ENCODE measurements at regions not wholly inside any gene's neighbourhood (a gene's known extent, or its start where the extent isn't known, plus 50 kb on each side); places are given as distances from the start of the nearest gene placed in this dataset.
A peak's percentile ranks its signal among the peaks of the same experiment; 100 is the strongest.

DNA sequence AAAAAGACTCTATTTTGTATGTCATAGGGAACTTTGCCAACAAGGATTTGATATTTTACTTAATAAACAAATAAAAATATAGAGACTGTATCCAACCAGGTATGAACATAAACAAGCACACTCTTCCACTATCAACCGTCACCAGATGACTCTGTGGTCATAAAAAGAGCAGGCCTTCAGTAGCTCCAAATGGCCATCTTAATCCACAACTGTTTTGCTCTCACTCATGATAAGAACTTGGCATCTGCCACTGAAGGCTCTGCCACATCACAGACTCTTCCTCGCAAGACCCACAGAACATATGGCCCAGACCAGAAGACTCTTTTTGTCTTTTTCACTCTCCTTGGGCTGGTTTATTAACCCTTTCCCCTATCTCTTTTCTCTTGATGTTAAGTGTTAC lies 98.7 kb upstream of the POM121L12 start:
- H3K56ac ChIP-seq (ENCODE audit: low read length), result no peak overlapping the region
- no peak overlapping the region for H2BK120ac ChIP-seq (ENCODE audit: low read depth, low read length)
- no peaks in the 10 kb centered on the region for H3K27me3 ChIP-seq (ENCODE audit: insufficient read depth, low read length, poor library complexity)
- no peak overlapping the region for H3K9ac ChIP-seq (ENCODE audit: low read length)
- H2AK5ac ChIP-seq (ENCODE audit: low read length), result no peak overlapping the region
- peak; percentile 46 for DNase-seq
- no peak overlapping the region for H2BK15ac ChIP-seq (replicated peaks; ENCODE audit: low read depth)
- no peaks in the 10 kb centered on the region for H3K36me3 ChIP-seq (ENCODE audit: control insufficient read depth, insufficient read depth, low read length)
- no peak overlapping the region for H3K18ac ChIP-seq (ENCODE audit: low read length)
- H3K79me2 ChIP-seq (ENCODE audit: control insufficient read depth, insufficient read depth, low read length), result no peaks in the 10 kb centered on the region
- no peak overlapping the region for H3K4me3 ChIP-seq (ENCODE audit: low read length)
- H3K4me2 ChIP-seq (ENCODE audit: low read length), result no peak overlapping the region
- no CpG with 5 or more reads among the region's 2 CpGs for WGBS (ENCODE audit: extremely low coverage, insufficient coverage, low lambda C conversion rate)
- no peaks in the 10 kb centered on the region for H3K79me1 ChIP-seq (ENCODE audit: low read length)
- no peak overlapping the region for H4K8ac ChIP-seq (ENCODE audit: low read depth, low read length)
- H3K27ac ChIP-seq (ENCODE audit: low read depth, low read length), result no peak overlapping the region
- H4K5ac ChIP-seq (ENCODE audit: low read length), result no peak overlapping the region
- no peak overlapping the region for H3K4ac ChIP-seq (ENCODE audit: low read depth, low read length)
- no peak overlapping the region for H3K23ac ChIP-seq (ENCODE audit: low read length)
- no peak overlapping the region for H2BK5ac ChIP-seq (ENCODE audit: low read length)
- no peaks in the 10 kb centered on the region for H3K4me1 ChIP-seq (ENCODE audit: control insufficient read depth, low read depth, low read length)

DNA sequence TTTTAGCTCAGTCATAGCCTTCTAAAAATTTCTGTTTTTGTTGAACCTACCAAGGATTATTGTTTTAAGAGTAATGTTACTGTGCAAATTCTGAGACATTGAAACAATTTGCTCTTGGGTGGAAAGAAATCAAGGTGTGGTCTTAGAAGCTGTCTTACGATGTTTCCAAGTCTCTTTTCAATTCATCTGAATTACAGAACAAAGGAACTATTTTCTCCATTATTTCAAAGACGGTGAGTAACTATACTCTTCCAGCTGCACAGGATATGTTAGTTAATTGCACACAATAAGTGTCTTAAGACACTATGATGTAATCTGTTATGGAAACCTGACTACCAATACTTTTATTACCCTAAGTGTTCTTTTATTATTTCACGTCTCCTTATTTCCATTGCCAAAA lies 106.8 kb upstream of the POM121L12 start:
- H3K4me1 ChIP-seq (ENCODE audit: control insufficient read depth, low read depth, low read length), result no peaks in the 10 kb centered on the region
- no peaks in the 10 kb centered on the region for H3K79me1 ChIP-seq (ENCODE audit: low read length)
- no peak overlapping the region for H3K18ac ChIP-seq (ENCODE audit: low read length)
- H3K4me3 ChIP-seq (ENCODE audit: low read length), result no peak overlapping the region
- H3K27me3 ChIP-seq (ENCODE audit: insufficient read depth, low read length, poor library complexity), result no peaks in the 10 kb centered on the region
- H3K4me2 ChIP-seq (ENCODE audit: low read length), result no peak overlapping the region
- H3K4ac ChIP-seq (ENCODE audit: low read depth, low read length), result no peak overlapping the region
- no peak overlapping the region for H2BK120ac ChIP-seq (ENCODE audit: low read depth, low read length)
- no peak overlapping the region for H2BK15ac ChIP-seq (replicated peaks; ENCODE audit: low read depth)
- H3K79me2 ChIP-seq (ENCODE audit: control insufficient read depth, insufficient read depth, low read length), result no peaks in the 10 kb centered on the region
- H2AK5ac ChIP-seq (ENCODE audit: low read length), result no peak overlapping the region
- no peaks in the 10 kb centered on the region for H3K36me3 ChIP-seq (ENCODE audit: control insufficient read depth, insufficient read depth, low read length)
- H3K27ac ChIP-seq (ENCODE audit: low read depth, low read length), result no peak overlapping the region
- H4K8ac ChIP-seq (ENCODE audit: low read depth, low read length), result no peak overlapping the region
- H3K23ac ChIP-seq (ENCODE audit: low read length), result no peak overlapping the region
- H3K56ac ChIP-seq (ENCODE audit: low read length), result no peak overlapping the region
- H3K9ac ChIP-seq (ENCODE audit: low read length), result no peak overlapping the region
- H4K5ac ChIP-seq (ENCODE audit: low read length), result no peak overlapping the region
- no CpG with 5 or more reads among the region's 3 CpGs for WGBS (ENCODE audit: extremely low coverage, insufficient coverage, low lambda C conversion rate)
- H2BK5ac ChIP-seq (ENCODE audit: low read length), result no peak overlapping the region
- no peak for DNase-seq

DNA sequence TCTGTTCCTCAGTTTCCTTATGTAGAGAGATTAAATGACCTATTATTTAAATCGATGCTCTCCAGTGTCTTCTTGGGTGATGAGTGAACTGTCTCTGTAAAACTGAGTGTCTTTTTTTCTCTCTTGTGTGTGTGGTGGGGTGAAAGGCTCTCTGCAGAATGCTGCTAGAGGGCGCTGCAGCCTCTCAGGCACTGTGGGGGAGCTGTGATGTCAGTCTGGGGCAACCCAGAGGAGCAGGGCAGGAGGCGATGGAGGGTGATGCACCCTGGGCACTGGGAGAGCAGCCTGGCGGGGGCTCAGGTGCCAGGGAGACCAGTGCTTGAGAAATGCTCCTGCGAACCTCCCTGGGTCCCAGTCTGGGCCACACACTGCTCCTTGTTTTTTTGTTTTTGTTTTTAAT lies 110.1 kb upstream of the POM121L12 start:
- Histone ChIP-seq H4K5ac (ENCODE audit: low read length) (no peak overlapping the region), H2BK120ac (ENCODE audit: low read depth, low read length) (no peak overlapping the region), H2BK5ac (ENCODE audit: low read length) (no peak overlapping the region), H3K79me2 (ENCODE audit: control insufficient read depth, insufficient read depth, low read length) (no peaks in the 10 kb centered on the region), H3K56ac (ENCODE audit: low read length) (no peak overlapping the region), H3K23ac (ENCODE audit: low read length) (no peak overlapping the region), H3K36me3 (ENCODE audit: control insufficient read depth, insufficient read depth, low read length) (no peaks in the 10 kb centered on the region), H3K27me3 (ENCODE audit: insufficient read depth, low read length, poor library complexity) (no peaks in the 10 kb centered on the region), H3K27ac (ENCODE audit: low read depth, low read length) (no peak overlapping the region), H3K4me2 (ENCODE audit: low read length) (no peak overlapping the region), H2AK5ac (ENCODE audit: low read length) (no peak overlapping the region), H3K4me1 (ENCODE audit: control insufficient read depth, low read depth, low read length) (no peaks in the 10 kb centered on the region), H3K79me1 (ENCODE audit: low read length) (no peaks in the 10 kb centered on the region), H4K8ac (ENCODE audit: low read depth, low read length) (no peak overlapping the region), H3K4ac (ENCODE audit: low read depth, low read length) (no peak overlapping the region), H2BK15ac (replicated peaks; ENCODE audit: low read depth) (no peak overlapping the region), H3K9ac (ENCODE audit: low read length) (no peak overlapping the region), H3K4me3 (ENCODE audit: low read length) (no peak overlapping the region), H3K18ac (ENCODE audit: low read length) (no peak overlapping the region)
- peak; percentile 26 for DNase-seq
- no CpG with 5 or more reads among the region's 5 CpGs for WGBS (ENCODE audit: extremely low coverage, insufficient coverage, low lambda C conversion rate)

DNA sequence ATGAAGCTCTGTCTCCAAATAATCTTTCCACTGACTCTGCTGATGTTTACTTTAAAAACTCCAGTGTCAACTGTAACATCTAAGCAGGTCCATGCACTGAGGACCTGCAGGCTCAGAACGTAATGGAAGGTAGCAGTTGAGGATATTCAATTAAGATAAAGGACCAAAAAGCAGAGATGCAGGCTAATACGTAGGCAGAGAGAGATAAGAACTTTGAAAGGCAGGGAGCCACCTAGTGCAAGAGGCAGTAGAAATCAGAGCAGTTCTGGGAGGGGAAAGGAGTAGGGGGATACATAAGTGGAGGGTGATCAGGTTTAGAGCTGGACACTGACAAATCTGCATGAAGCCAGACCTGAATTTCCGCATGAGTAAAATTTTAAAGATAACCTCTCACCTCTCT lies 114.5 kb upstream of the POM121L12 start:
- H3K23ac ChIP-seq (ENCODE audit: low read length), result no peak overlapping the region
- WGBS (ENCODE audit: extremely low coverage, insufficient coverage, low lambda C conversion rate), result no CpG with 5 or more reads among the region's 3 CpGs

DNA sequence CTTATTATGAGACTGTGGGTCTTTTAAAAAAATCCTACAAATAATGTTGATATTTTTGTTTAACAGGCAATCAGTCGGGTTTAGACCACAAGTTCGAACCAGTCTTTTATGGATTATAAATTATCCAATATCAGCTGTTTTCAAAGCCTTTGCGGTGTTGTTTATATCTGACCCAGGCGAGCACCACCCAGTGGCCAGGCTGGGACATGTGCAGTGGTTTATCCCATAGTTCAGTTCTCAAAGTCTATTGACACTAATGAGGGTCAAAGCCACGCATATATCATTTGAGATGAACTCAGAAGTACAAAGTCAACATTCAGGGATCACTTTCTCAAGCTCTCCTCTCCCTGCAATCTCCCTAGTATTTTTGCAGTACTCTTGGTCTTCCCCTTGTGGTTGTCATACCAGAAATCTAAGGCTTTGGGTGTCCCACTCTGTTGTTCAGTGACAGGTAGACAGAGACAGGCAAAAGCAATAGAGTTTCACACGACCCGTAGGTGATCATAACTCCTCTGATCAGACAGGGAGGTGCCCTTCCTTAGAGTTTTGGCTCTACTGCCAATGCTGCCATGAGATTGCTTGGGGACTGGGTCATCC lies 117.4 kb upstream of the POM121L12 start:
- Histone ChIP-seq H3K4me1 (ENCODE audit: control insufficient read depth, low read depth, low read length) (no peaks in the 10 kb centered on the region), H3K9ac (ENCODE audit: low read length) (no peak overlapping the region), H3K27me3 (ENCODE audit: insufficient read depth, low read length, poor library complexity) (no peaks in the 10 kb centered on the region), H3K23ac (ENCODE audit: low read length) (no peak overlapping the region), H3K27ac (ENCODE audit: low read depth, low read length) (no peak overlapping the region), H3K4me2 (ENCODE audit: low read length) (no peak overlapping the region), H2AK5ac (ENCODE audit: low read length) (no peak overlapping the region), H4K5ac (ENCODE audit: low read length) (no peak overlapping the region), H4K8ac (ENCODE audit: low read depth, low read length) (no peak overlapping the region), H3K79me2 (ENCODE audit: control insufficient read depth, insufficient read depth, low read length) (no peaks in the 10 kb centered on the region), H3K18ac (ENCODE audit: low read length) (peak overlapping the region; percentile 47), H2BK120ac (ENCODE audit: low read depth, low read length) (no peak overlapping the region), H2BK5ac (ENCODE audit: low read length) (no peak overlapping the region), H3K4me3 (ENCODE audit: low read length) (no peak overlapping the region), H3K79me1 (ENCODE audit: low read length) (no peaks in the 10 kb centered on the region), H2BK15ac (replicated peaks; ENCODE audit: low read depth) (no peak overlapping the region), H3K56ac (ENCODE audit: low read length) (no peak overlapping the region), H3K4ac (ENCODE audit: low read depth, low read length) (no peak overlapping the region), H3K36me3 (ENCODE audit: control insufficient read depth, insufficient read depth, low read length) (no peaks in the 10 kb centered on the region)
- WGBS (ENCODE audit: extremely low coverage, insufficient coverage, low lambda C conversion rate), result no CpG with 5 or more reads among the region's 7 CpGs
- DNase-seq, result peak; percentile 40

More for the DNA sequence above, 114.5 kb upstream of the POM121L12 start:
- no peaks in the 10 kb centered on the region for H3K27me3 ChIP-seq (ENCODE audit: insufficient read depth, low read length, poor library complexity)
- H3K4me3 ChIP-seq (ENCODE audit: low read length), result no peak overlapping the region
- no peak overlapping the region for H2AK5ac ChIP-seq (ENCODE audit: low read length)
- no peak overlapping the region for H4K5ac ChIP-seq (ENCODE audit: low read length)
- H3K56ac ChIP-seq (ENCODE audit: low read length), result no peak overlapping the region
- H2BK15ac ChIP-seq (replicated peaks; ENCODE audit: low read depth), result no peak overlapping the region
- no peaks in the 10 kb centered on the region for H3K79me2 ChIP-seq (ENCODE audit: control insufficient read depth, insufficient read depth, low read length)
- no peak overlapping the region for H2BK5ac ChIP-seq (ENCODE audit: low read length)
- H3K79me1 ChIP-seq (ENCODE audit: low read length), result no peaks in the 10 kb centered on the region
- H3K4ac ChIP-seq (ENCODE audit: low read depth, low read length), result no peak overlapping the region
- no peak overlapping the region for H3K27ac ChIP-seq (ENCODE audit: low read depth, low read length)
- H3K4me2 ChIP-seq (ENCODE audit: low read length), result no peak overlapping the region
- no peaks in the 10 kb centered on the region for H3K4me1 ChIP-seq (ENCODE audit: control insufficient read depth, low read depth, low read length)
- peak; percentile 38 for DNase-seq
- H2BK120ac ChIP-seq (ENCODE audit: low read depth, low read length), result no peak overlapping the region
- no peak overlapping the region for H3K9ac ChIP-seq (ENCODE audit: low read length)
- no peak overlapping the region for H3K18ac ChIP-seq (ENCODE audit: low read length)
- no peaks in the 10 kb centered on the region for H3K36me3 ChIP-seq (ENCODE audit: control insufficient read depth, insufficient read depth, low read length)
- no peak overlapping the region for H4K8ac ChIP-seq (ENCODE audit: low read depth, low read length)

DNA sequence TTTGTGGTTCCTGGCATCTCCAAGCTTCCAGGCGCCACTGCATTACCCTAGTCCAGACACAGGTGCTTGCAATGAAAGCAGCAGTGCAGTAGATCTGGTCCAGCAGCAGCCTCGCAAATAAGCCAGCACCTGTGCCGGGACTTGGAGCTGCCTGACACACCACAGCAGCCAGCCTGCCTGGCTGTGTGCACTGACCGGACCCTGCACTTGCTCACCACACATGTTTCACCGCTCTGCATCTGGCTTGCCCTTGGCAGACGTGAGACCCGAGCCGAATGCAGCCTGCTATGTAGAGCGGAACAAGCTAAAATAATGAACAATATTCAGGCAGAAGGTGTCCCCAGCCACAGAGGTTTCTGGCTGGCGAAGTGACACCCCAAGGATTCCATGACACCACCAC lies 123.6 kb upstream of the POM121L12 start:
- no peaks in the 10 kb centered on the region for H3K79me2 ChIP-seq (ENCODE audit: control insufficient read depth, insufficient read depth, low read length)
- H4K5ac ChIP-seq (ENCODE audit: low read length), result no peak overlapping the region
- H3K4me2 ChIP-seq (ENCODE audit: low read length), result no peak overlapping the region
- no peak overlapping the region for H3K18ac ChIP-seq (ENCODE audit: low read length)
- H3K27ac ChIP-seq (ENCODE audit: low read depth, low read length), result no peak overlapping the region
- no peaks in the 10 kb centered on the region for H3K79me1 ChIP-seq (ENCODE audit: low read length)
- no peak overlapping the region for H3K4ac ChIP-seq (ENCODE audit: low read depth, low read length)
- DNase-seq, result no peak
- no peaks in the 10 kb centered on the region for H3K36me3 ChIP-seq (ENCODE audit: control insufficient read depth, insufficient read depth, low read length)
- no peak overlapping the region for H4K8ac ChIP-seq (ENCODE audit: low read depth, low read length)
- H2BK5ac ChIP-seq (ENCODE audit: low read length), result no peak overlapping the region
- no peak overlapping the region for H2BK15ac ChIP-seq (replicated peaks; ENCODE audit: low read depth)
- H2AK5ac ChIP-seq (ENCODE audit: low read length), result no peak overlapping the region
- no peak overlapping the region for H3K56ac ChIP-seq (ENCODE audit: low read length)
- H3K9ac ChIP-seq (ENCODE audit: low read length), result no peak overlapping the region
- no peak overlapping the region for H2BK120ac ChIP-seq (ENCODE audit: low read depth, low read length)
- no peaks in the 10 kb centered on the region for H3K4me1 ChIP-seq (ENCODE audit: control insufficient read depth, low read depth, low read length)
- H3K23ac ChIP-seq (ENCODE audit: low read length), result no peak overlapping the region
- WGBS (ENCODE audit: extremely low coverage, insufficient coverage, low lambda C conversion rate), result no CpG with 5 or more reads among the region's 10 CpGs
- H3K27me3 ChIP-seq (ENCODE audit: insufficient read depth, low read length, poor library complexity), result no peaks in the 10 kb centered on the region
- H3K4me3 ChIP-seq (ENCODE audit: low read length), result no peak overlapping the region
